ENCODE measurements at regions not wholly inside any gene's neighbourhood (a gene's known extent, or its start where the extent isn't known, plus 50 kb on each side); places are given as distances from the start of the nearest gene placed in this dataset.

GRCh38 chr2:217399291-217399690 lies 539.4 kb upstream of the TNP1 start:
- Histone ChIP-seq H3K79me2 (ENCODE audit: control insufficient read depth, insufficient read depth, low read length) (no peaks in the 10 kb centered on the region), H2AFZ (ENCODE audit: control insufficient read depth, low read length) (no peak overlapping the region), H3K9me1 (ENCODE audit: control insufficient read depth, extremely low read depth, insufficient read depth, low read length) (no peaks in the 10 kb centered on the region), H3K9me3 (ENCODE audit: control insufficient read depth, low read depth, low read length) (no peaks in the 10 kb centered on the region), H4K20me1 (ENCODE audit: control insufficient read depth, extremely low read depth, insufficient read depth, low read length) (no peaks in the 10 kb centered on the region), H3K9ac (ENCODE audit: control insufficient read depth, extremely low read depth, insufficient read depth, low read length) (no peak overlapping the region), H3K4me1 (ENCODE audit: control insufficient read depth, extremely low read depth, insufficient read depth, low read length) (peaks cover 18% of the 10 kb centered on the region), H3K4me2 (ENCODE audit: control insufficient read depth, extremely low read depth, insufficient read depth, low read depth, low read length) (no peak overlapping the region), H3K27me3 (ENCODE audit: control insufficient read depth, extremely low read depth, insufficient read depth, low read length) (no peaks in the 10 kb centered on the region), H3K36me3 (ENCODE audit: control insufficient read depth in 2 of 2, extremely low read depth in 1 of 2, insufficient read depth in 2 of 2, low read length in 2 of 2) (no peaks in the 10 kb centered on the region), H3K4me3 (ENCODE audit: control insufficient read depth in 2 of 3, extremely low read depth in 1 of 3, insufficient read depth in 2 of 3, low read depth in 1 of 3, low read length in 3 of 3) (no peak overlapping the region), H3K27ac (ENCODE audit: control insufficient read depth, insufficient read depth, low read length) (no peak overlapping the region)
- TF ChIP-seq CTCF (optimal IDR thresholded peaks at IDR 0.05 in 1 of 3, IDR thresholded peaks at IDR 0.05 in 1 of 3, conservative IDR thresholded peaks at IDR 0.05 in 1 of 3; ENCODE audit: extremely low read depth in 1 of 3, insufficient read depth in 2 of 3, low read length in 3 of 3) = no peak
- no peak for TF ChIP-seq EZH2 (IDR thresholded peaks at IDR 0.05; ENCODE audit: low read length)
- DNase-seq (ENCODE audit: low read depth, low spot score) = no peak
- no peak for FAIRE-seq
- dilution Hi-C loops (cut with MboI; ENCODE audit: extremely low pct_ligation_motif_present, low sequenced_read_pairs) = no loop called here

- no peaks in the 10 kb centered on the region for H4K20me1 ChIP-seq (ENCODE audit: control insufficient read depth, extremely low read depth, insufficient read depth, low read length)
- H3K4me1 ChIP-seq (ENCODE audit: control insufficient read depth, extremely low read depth, insufficient read depth, low read length) = peaks cover 18% of the 10 kb centered on the region
- no peak overlapping the region for H3K4me3 ChIP-seq (ENCODE audit: control insufficient read depth in 2 of 3, extremely low read depth in 1 of 3, insufficient read depth in 2 of 3, low read depth in 1 of 3, low read length in 3 of 3)
- H3K9me3 ChIP-seq (ENCODE audit: control insufficient read depth, low read depth, low read length) = no peaks in the 10 kb centered on the region
- FAIRE-seq (no peak), DNase-seq (ENCODE audit: low read depth, low spot score) (no peak)
- no peak overlapping the region for H3K9ac ChIP-seq (ENCODE audit: control insufficient read depth, extremely low read depth, insufficient read depth, low read length)
- no peaks in the 10 kb centered on the region for H3K79me2 ChIP-seq (ENCODE audit: control insufficient read depth, insufficient read depth, low read length)
- no peak overlapping the region for H3K27ac ChIP-seq (ENCODE audit: control insufficient read depth, insufficient read depth, low read length)
- no peak overlapping the region for H2AFZ ChIP-seq (ENCODE audit: control insufficient read depth, low read length)
- no peak for TF ChIP-seq CTCF (optimal IDR thresholded peaks at IDR 0.05 in 1 of 3, IDR thresholded peaks at IDR 0.05 in 1 of 3, conservative IDR thresholded peaks at IDR 0.05 in 1 of 3; ENCODE audit: extremely low read depth in 1 of 3, insufficient read depth in 2 of 3, low read length in 3 of 3)
- TF ChIP-seq EZH2 (IDR thresholded peaks at IDR 0.05; ENCODE audit: low read length) = no peak
- H3K4me2 ChIP-seq (ENCODE audit: control insufficient read depth, extremely low read depth, insufficient read depth, low read depth, low read length) = no peak overlapping the region
- no peaks in the 10 kb centered on the region for H3K9me1 ChIP-seq (ENCODE audit: control insufficient read depth, extremely low read depth, insufficient read depth, low read length)
- no peaks in the 10 kb centered on the region for H3K36me3 ChIP-seq (ENCODE audit: control insufficient read depth in 2 of 2, extremely low read depth in 1 of 2, insufficient read depth in 2 of 2, low read length in 2 of 2)
- dilution Hi-C loops (cut with MboI; ENCODE audit: extremely low pct_ligation_motif_present, low sequenced_read_pairs) = no loop called here
- no peaks in the 10 kb centered on the region for H3K27me3 ChIP-seq (ENCODE audit: control insufficient read depth, extremely low read depth, insufficient read depth, low read length)
Measured at GRCh38 chr2:217398860-217399259, 539.0 kb upstream of the TNP1 start.

All from keratinocyte (primary cell).